GM18505 (cell line): ENCODE measurements at regions not wholly inside any gene's neighbourhood (a gene's known extent, or its start where the extent isn't known, plus 50 kb on each side); places are given as distances from the start of the nearest gene placed in this dataset.

Experiments
- ATAC-seq: cut with Tn5 transposase; IDR thresholded peaks from one replicate; pipeline ENCODE4 v1.9.1; 2021; ENCODE audit not compliant: unreplicated experiment
- POLR2A ChIP-seq: IDR thresholded peaks from 4 replicates; pipeline ENCODE4 v1.6.1; 2011; ENCODE audit warnings: borderline replicate concordance; ENCODE audit not compliant: insufficient read depth, insufficient read length; ENCODE audit errors: extremely low read depth

DNA sequence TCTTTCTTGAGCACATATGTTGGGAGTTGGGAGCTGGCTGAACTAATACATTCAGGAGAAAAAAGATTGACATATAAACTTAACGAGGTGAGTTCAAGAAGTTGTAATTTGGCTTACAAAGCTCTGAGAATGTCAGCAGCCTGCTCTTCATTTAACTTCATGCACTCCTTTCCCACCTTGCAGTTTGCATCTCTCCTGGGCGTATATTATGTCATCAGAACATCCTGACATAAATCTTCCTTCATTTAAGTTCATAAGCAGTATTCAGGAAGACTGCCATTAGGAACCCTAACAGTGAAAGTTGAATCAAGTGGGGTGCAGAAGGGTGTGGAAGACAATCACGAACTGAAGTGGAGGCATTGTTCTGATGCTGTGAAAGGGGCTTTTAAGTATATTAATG lies 288.1 kb downstream of the ARPP21 start:
- ATAC-seq, result no peak
- TF ChIP-seq POLR2A, result no peak

DNA sequence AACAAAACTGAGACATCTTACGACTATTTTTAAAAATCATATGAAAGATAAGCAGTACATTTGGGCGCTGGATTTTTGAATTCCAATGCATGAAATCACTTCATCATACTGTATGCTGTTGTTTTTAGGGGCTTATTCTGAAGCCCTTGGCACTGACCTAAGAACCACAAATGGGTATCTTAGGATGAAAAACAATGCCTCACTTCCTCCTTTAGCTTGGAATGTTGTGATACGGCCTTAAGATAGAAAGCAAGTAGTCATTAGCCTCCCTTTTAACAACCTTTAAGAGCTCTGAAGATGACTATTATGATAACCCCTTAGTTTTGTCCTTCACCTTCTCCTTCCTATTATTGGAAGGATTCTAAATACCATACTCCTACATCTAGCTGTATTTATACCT lies 289.8 kb downstream of the ARPP21 start:
- TF ChIP-seq POLR2A, result no peak
- no peak for ATAC-seq

DNA sequence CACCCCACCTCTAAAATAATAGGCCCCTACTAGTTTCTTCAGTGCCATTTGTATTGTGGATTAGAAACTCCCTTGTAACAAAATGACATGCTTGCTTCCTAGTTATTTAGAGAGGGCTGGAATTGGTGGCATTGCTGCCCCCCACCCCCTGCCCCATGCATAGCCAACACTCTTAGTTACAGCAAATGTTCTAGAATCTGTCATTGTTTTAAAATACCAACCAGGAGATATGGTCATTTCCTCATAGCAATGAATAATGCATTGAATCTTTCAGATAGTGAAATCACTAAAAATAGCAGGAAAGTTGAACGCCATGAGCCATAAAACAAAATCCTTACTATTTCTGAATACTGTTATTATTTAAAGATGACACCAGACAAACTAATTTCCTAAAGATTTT lies 292.5 kb downstream of the ARPP21 start:
- no peak for ATAC-seq
- no peak for TF ChIP-seq POLR2A

DNA sequence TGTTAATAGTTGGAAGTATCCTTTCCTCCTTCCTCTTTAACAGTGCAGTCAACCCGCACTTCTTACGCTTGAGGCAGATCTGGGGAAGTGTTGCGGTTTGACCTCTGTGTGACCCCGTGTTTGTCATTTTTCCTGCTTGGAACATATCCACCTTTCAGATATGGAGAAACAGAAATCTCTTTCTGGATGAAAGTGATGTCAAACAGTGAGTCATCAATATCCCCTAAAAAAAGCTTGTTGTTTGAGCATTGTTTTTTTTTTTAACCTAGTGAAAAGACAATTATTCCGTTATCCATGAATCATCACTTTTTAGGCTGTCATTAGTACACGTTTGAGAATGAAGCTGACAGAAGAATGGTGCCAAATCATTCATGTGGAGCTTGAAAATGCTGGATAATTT lies 293.7 kb downstream of the ARPP21 start:
- TF ChIP-seq POLR2A, result no peak
- no peak for ATAC-seq

DNA sequence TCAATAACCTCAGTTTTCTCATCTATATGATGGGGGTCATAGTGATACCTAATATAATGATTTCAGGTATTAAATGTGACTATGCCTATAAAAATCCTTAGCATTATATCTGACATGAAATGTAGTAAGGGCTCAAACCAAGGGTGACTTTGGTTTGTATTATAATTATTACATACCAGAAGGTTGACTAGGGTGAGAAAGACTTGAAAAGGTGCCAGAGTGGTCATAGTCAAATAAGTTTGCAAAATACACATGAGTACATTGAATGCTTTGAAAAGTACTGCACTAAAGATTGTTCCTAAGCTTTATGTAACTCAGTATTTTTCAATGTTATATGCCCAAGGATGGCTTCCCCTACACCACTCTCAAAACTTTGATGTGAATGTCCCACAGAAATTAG lies 297.2 kb downstream of the ARPP21 start:
- no peak for TF ChIP-seq POLR2A
- ATAC-seq, result no peak

DNA sequence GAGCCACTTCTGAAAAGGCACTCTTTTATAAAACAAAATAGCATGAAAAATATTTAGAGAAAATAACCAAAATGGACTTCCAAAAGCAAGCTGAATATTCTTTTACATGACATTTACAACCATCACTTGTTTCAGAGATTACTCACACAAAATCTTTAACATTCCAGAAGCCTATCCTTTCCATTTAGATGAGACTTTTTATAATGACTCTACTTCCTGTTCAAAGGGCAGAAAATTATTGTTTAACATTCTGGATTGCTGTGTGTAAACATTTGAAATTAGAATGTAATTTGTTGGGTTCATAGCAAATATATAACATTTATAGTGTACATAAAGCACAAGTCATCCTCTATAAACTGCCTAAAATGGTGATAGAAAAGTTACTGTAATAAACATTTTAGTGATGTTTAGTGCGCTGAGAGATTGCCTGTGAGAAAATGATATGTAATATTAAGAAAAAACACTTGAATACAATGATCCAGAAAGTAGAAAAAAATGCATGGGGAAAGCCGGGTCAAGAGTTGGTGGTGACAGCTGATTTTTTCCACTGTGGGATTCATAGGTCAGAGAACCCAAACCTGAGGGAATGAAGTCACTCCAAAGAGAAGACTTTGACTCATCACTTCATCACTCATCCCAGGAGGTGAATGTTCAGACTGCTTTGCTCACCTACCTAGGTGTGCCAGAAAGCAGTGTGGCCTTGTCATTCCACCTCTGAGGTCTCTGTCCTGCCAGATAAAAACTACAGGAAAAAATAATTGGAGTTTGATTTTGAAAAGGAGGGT lies 305.8 kb downstream of the ARPP21 start:
- no peak for ATAC-seq
- TF ChIP-seq POLR2A, result no peak

DNA sequence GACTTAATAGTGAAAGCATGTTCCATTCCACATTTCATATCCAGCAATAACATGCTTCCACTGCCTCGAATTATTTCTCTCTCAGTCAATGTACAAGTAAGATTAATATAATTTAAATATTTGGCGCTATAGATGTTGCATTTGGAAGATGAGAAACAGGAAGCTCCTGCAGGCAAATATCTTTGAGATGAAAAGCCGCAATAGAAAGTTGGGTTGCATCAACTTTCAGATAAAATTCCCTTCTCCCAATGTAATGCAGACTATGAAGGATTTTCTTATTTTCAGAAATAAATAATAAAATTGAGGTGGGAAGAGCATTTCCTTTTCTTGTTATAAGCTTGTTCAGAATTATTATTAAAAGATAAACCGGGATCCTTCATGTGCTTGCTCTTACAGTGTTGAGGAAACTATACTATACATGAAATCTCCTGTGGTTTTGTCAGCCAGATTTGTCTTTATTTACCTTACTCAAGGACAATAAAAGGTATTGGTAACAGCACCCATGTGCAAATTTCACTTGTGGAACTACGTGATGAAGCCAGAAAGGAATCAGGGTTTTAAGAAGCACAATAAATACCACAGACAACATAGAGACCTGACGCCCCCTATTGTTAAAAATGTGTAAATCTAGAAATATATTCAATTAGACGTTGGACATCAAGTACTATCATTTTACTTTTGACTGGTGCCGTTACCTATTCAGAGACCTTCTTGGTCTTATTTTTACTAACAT lies 307.0 kb downstream of the ARPP21 start:
- ATAC-seq, result no peak
- no peak for TF ChIP-seq POLR2A

DNA sequence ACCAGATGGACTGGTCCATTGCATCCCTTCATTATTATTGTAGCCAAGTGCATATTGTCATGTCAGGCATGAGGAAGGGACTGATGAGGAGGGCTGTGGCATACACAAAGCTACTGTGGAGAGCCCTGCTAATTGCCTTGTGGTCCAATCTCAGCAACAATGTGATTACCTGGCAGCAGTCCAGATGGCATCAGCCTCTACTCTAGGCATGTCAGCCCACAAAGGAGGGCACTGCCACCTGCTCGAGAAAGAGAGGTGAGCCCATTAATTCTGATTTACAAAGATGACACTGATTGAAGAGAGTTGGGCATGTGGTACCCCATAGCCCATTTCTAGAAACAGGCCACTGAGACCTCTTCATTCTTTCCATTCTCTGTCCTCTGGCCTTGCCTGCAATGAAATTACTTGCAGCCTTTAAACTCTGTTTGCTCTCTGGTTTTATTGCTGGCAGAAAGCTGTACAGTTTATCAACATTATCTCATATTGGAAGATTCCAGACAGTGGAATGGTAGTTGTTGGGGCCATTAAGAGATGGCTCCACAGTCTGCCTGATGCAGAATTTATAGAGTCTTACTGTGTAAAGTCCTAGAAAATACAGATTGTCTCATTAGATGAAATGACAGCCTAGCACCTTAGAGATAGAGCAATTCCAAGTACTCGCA lies 307.7 kb downstream of the ARPP21 start:
- no peak for ATAC-seq
- no peak for TF ChIP-seq POLR2A

DNA sequence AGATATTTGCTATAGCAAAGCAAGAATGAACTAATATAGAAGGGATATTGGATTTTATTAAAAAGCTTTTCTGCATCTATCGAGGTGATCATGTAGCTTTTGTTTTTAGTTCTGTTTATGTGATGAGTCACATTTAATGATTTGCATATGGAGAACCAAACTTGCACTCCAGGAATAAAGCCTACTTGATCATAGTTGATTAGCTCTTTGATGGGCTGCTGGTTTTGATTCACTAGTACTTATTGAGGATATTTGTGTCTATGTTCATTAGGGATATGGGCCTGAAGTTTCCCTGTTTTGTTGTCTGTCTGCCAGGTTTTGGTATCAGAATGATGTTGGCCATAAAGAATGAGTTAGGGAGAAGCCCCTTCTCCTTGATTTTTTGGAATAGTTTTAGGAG lies 310.7 kb downstream of the ARPP21 start:
- no peak for TF ChIP-seq POLR2A
- ATAC-seq, result no peak

DNA sequence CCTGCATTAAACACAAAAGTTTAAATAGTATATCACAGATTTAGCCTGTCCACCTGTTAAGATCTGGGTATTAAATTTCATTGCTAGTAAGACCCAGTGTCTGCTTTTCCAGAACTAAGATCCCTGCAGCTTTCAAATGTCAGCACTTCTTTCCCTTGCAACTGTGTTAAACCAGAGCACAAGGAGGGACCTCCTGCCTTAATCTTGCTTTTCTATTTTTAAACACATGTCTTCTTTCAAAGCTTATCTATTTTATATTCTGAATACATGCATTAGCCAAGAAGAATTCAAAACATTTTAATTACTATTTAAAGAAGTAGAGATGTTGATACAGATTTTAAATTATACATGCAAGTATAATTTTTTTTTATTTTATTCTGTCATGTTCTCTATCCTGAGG lies 315.1 kb downstream of the ARPP21 start:
- no peak for TF ChIP-seq POLR2A
- ATAC-seq, result no peak

DNA sequence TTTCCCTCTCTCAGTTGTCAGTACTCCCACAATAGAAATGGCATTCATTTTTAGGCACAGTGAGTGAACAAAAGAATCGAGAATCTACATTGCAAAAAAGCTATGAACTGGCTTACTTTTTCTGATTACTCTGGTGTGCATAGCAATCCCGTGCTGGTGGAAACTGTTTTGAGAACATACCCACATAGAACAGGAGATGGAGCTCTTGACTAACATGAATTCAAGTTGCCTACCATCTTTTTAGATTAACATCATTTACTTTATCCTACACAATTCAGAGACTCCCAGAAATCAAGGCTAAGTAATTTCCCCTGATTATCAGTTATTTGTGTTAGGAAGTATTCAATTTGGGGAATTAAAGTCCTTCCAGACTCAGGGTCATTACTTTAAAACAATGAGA lies 326.6 kb downstream of the ARPP21 start:
- no peak for ATAC-seq
- no peak for TF ChIP-seq POLR2A

DNA sequence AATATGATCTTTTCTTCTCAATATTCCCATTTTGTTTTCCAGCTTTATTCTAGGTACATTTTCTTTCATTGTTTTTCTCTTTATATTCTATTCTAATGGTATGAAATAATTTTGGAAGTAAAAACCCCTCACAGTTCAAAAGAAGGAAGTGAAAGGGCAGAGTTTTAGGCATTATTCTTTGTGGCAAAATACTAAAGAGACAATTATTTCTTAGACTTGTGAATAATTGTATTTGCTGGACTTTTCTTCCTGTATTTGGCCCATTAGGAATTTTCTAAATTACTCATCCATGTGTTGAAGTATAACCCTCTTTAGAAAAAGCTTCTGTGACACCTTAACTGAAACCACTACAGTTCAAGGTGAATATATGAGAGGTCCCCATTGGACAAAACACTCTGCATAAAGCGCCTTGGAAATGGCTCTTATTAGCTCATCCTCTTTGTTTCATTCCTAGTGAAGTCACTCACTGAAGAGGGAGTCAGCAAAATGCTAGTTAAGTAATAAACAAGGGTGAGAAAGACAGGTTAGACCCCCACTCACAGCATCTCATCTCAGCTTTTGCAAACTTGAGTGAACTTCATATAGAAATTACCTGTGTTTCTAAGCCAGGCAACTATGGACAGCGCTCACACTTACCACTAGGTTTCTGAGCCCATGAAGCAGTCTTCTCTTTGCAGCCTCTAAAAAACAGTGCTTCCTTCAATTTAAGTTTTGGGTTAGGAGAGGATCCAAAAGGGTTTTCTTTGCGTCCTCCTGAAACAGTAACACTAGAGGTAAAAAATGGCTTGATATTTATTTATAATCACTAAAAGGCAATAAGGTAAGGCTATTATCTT lies 327.5 kb downstream of the ARPP21 start:
- no peak for ATAC-seq

DNA sequence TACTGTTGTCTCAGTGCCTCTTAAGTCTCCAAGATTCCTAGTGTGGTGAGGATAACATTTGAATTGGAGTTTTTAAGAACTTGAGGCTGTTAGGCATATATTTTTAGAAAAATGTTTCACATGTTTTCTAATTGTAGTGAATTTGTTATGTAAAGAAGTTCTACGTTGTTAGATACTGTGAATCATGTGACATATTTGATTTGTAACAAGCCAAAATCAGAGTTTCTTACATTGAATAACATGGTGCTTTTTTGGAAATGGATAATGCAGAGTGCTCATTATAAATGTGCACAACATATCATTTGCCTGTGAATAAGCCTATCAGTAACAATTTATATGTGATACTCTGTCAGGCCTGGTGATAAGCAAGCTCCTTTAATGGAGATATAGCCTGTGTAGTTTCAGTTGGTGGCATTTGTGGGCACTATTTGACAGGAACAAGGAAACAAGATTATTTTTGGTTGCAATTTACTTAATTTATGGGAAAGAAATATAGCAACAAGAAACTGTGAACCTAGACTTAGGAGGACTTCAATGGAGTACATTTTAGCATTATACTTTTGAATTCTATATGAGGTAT lies 328.8 kb downstream of the ARPP21 start:
- no peak for ATAC-seq
- no peak for TF ChIP-seq POLR2A

More for the DNA sequence above, 327.5 kb downstream of the ARPP21 start:
- TF ChIP-seq POLR2A, result no peak
